HG02938 (cell line): ENCODE measurements at regions not wholly inside any gene's neighbourhood (a gene's known extent, or its start where the extent isn't known, plus 50 kb on each side); places are given as distances from the start of the nearest gene placed in this dataset.

Experiments
- ATAC-seq: cut with Tn5 transposase; IDR thresholded peaks from one replicate; pipeline ENCODE4 v1.9.1; 2021; ENCODE audit warnings: mild to moderate bottlenecking, moderate library complexity; ENCODE audit not compliant: unreplicated experiment

DNA sequence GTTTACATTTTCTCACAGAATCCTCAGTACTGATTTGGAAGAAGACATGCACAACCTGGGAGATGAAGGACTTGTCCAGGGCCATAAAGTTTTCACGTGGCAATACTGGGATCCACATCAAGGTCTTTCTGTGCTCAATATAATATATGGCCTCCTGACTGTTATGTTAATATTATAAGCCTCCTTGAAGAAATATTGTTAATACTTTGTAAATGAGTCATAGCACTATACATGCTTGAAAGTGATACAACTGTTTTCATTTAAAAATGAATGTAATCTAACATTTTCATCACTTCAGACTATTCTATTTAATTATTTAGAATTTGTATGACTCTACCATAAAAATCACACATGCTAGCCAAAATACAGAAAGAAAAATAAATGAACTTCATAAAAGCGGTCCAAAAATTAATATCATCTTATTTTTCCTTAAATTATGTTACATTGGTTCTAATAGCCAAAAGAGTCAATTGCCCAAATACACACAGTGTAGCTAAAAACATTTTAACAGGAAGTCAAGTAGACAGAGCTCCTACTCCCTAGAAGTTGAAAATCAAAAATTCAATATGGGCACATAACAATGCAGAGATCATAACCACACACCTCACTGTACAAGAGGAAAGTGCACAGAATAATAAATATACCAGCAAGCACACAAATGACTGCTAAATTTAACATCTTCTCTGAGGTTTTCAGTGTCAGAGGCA, 188.0 kb upstream of the HDDC2 start:
- no peak for ATAC-seq

DNA sequence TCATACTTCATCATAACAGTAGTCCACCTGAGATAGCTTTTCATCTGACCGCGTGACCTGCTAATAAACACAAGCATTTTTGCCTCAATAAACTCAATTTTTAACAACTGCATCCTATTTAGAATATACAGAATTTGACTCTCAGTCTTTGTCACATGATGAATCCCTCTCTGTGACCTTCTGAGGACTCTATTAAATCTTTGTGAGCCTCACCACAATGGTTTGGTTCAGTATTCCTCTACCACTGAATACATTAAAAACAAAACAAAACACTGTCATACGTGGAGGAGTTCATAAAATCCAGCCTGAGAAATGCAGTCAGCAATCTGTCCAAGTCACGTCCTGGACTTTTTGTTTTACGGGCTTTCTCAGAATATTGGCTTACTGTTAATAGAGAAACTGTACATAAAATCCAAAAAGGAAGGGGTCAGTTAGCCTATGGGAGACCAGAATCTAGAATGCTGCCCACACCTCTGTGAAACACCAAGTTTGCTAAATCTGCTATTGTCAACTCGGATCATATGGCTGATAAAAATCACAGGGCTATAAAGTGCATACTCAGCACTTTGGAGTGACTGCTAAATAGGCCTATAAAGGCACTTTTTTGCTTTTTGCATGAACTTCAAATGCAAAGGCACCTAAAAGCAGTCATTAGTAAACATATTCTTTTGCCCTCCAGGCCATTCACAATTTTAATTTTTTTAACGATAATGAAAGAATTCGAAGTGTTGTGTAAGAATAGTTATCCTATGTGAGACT, 190.3 kb upstream of the HDDC2 start:
- ATAC-seq, result no peak

DNA sequence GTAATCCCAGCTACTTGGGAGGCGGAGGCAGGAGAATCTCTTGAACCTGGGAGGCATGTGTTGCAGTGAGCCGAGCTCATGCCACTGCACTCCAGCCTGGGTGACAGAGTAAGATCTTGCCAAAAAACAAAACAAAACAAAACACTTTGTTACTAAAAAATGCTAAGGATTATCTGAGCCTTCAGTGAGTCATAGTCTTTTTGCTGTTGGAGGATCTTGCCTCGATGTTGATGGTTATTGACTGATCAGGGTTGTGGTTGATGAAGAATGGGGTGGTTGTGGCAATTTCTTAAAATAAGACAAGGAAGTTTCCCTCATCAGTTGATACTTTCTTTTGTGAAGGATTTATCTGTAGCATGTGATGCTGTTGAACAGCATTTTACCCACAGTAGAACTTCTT, 196.8 kb upstream of the HDDC2 start:
- ATAC-seq, result no peak

DNA sequence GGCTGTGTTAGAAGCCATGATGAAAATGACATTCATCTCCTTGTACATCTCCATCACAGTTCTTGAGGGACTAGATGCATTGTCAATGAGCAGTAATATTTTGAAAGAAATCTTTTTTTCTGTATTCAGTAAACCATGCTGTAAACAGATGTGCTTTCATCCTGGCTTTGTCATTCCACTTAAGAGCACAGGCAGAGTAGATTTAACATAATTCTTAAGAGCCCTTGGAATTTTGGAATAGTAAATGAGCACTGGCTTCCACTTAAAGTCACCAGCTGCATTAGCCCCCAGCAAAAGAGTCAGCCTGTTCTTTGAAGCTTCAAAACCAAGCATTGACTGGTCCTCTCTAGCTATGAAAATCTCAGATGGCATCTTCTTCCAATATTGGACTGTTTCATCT, 197.8 kb upstream of the HDDC2 start:
- no peak for ATAC-seq

DNA sequence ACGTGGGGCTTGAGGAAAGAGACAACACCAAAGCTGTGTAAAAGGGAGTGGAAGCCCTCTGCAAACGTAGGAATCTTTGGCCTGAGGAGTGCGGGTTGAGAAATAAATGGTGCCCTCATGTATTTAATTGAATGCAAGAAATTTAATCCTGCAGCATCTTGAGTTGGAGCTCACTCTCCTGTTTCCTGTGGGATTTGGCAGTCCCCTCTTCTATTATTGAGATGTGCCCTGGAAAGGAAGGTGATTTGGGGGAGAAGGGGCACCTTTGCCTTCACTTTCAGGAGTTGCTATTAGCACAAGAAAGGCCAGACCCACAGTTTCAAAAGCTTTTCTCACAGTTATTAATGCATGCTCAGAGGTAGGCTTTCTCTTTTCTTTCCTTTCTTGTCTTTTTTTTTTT, 201.4 kb upstream of the HDDC2 start:
- no peak for ATAC-seq

DNA sequence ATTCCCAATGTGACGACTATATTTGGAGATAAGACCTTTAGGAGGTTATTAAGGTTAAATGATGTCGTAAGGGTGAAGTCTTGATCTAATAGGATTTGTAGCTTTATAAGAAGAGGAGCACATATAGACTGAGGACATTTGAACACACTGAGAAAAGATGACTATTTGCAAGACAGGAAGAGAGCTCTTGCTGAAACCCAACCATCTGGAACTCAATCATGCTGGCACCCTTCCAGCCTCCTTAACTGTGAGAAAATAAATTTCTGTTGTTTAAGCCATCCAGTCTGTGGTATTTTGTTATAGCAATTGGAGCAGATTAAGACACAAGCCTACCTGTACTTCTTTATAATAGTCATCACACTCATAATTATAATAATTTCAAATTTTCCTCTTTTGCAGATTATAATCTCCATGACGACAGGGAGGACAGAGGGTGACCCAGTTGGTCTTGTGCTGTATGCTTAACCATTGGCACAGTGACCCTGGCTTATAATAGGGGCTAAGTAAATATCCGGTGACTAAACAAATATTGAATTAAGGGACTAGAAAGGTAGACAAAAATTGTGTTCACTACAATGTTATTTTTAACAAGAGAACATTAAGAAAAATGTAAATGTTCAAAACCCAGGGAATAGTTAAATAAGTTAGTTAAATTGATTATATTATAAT, 206.4 kb upstream of the HDDC2 start:
- no peak for ATAC-seq

DNA sequence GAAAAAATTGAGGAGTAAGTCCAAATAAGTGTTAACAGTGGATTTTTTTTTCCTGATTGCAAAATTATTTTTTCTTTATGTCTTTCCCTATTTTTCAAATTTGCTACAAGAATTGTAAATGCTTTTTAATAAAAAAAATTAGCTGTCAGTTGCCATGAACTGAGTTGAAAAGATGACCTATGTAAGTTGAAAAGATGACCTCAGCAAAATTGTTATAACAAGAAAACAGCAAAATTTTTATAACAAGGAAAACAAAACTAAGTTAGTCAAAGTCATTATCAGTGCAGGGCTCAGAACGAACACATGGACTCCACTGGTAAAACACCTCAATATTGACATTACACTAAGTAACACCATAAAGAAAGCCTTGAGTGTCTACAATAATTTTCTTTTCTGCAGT, 207.0 kb upstream of the HDDC2 start:
- no peak for ATAC-seq

DNA sequence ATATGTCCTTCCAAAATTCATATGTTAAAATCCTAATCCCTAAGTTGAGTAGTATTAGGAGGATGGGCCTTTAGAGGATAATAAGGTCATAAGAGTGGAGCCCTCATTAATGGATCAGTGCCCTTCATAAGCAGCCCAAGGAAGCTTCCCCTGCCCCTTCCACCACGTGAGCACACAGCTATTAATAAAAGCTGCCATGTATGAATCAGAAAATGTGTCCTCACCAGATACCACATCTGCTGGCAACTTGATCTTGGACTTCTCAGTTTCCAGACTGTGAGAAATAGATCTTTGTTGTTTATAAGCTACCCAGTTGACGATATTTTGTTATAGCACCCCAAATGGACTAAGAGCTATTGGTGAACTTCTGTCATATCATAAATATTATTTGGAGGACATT, 207.7 kb upstream of the HDDC2 start:
- no peak for ATAC-seq

DNA sequence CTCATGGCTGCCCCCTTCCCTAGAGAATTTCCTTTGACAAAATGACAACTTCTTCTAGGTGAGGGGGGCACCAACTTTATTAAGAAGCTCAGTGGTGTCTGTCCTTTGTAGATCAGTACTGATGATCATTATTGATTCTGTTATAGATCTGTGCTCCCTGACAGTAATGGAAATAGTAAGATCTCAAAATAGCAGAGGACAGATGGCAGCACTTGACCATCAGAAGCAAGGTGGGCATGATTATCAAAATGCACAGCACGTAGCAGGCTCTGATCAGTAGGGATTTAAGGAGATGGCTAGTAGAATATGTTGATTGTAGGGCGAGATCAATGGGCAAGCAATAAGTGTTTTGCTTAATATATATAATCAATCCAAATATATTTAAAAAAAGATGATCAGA, 208.6 kb upstream of the HDDC2 start:
- no peak for ATAC-seq

DNA sequence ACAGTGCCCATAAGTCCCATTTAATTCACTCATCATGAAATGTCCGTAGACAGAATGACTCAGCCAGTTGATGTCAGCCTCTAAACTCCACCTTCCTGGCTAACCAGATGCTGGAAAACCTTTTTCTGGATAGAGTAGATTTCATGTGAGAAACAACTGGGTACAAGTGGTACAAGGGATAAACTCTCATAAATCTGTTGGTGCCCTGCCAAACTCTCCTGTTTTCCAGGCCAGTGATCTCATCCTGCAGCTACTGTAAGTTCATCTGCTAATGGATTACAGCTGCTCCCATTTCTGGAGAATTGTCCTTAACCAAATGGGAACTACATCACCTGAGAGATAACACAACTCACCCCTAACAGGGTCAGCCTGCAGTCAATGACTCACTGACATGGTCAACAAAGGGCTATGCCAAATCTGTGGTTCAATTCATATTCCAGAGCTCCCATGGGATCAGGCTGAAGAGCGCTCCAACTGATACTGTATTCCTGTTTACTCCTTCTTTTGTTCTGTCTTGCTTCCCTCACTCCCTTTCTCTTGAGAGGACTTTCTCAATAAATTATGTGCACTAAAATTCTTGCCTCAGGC, 210.1 kb upstream of the HDDC2 start:
- ATAC-seq, result no peak

DNA sequence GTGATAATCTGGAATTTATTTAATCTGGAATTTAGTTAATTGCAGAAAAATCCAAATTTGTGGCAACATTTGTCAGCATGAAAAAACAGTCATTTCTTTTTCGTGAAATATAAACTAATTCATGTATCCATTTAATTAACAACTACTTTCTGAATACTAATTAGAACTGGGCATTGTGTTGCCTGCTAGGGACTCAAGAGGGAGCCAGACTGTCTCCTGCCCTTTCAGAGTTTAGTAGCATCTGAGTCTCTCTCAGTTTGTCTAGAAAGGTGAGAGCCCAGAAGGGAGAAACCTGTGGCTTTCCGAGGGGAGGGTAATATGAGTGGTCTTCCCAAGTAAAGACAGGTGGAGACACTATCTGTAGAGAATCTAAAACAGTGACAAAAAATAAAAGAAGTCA, 210.9 kb upstream of the HDDC2 start:
- peak; percentile 80 for ATAC-seq

DNA sequence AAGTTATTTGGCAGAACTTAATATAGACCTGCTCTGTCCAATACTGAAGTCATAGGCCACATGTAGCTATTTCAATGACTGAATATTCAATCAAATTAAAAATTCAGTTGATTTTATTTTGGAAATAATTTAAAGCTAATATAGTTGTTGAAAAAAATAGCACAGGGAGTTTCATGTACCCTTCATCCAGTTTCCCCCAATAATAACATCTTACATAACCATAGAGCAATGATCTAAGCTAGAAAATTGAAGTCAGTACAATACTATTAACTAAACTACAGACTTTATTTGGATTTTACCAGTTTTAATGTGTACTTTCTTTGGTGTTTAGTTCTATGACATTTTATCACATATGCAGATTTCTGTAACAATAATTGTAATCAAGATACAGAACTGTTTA, 212.2 kb upstream of the HDDC2 start:
- no peak for ATAC-seq

DNA sequence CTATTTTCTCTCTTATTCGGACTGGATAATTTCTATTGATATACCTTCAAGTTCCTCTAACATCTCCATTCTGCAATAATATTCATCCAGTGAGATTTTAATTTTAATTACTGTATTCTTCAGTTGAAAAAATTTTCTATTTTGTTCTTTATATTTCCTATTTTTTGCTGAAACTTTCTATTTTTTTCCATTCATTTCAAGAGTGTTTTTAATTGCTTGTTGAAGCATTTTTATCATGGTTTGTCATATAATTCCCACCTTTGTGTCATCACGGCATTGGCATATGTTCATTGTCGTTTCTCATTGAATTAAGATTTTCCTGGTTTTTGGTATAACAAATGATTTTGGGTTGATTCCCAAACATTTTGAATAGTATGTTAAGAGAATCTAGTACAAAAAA, 214.9 kb upstream of the HDDC2 start:
- no peak for ATAC-seq

DNA sequence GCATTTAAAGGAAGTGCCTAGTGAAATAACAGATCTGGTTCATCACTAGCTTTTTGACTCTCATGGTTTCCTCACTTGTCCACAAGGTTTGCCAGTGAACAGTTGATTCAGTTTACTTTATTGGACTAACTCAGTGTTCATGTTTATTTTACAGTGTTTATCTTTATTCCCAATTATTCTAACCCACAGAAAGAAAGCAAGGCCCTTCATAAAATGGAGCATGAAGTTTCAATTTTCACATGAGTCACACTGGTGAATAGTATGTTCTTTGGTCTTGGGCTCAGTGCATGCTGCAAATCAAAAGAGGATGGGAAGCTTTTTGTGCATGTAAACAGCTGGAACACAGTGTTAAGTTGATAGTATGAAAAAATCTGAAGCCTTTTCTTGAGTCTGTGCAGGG, 217.6 kb upstream of the HDDC2 start:
- no peak for ATAC-seq

DNA sequence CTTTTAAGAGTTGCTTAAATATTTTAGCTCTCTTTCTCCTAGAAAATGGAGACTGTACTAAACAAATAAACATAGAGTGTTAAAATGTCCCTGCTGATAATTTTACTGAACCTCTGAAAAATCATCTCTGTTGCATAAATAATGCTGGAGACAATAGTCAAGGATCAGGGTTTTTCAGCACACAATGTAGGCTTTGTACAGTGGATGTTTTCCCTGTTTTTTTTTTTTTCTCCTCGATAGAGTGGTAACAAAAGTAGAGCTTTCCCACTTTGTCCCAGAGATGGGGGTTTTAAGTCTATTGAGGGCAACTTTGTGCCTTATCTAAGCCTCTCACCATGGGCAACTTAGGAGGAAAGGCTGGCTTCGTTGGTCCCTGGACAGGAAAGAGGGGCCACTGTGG, 222.6 kb upstream of the HDDC2 start:
- ATAC-seq, result no peak

DNA sequence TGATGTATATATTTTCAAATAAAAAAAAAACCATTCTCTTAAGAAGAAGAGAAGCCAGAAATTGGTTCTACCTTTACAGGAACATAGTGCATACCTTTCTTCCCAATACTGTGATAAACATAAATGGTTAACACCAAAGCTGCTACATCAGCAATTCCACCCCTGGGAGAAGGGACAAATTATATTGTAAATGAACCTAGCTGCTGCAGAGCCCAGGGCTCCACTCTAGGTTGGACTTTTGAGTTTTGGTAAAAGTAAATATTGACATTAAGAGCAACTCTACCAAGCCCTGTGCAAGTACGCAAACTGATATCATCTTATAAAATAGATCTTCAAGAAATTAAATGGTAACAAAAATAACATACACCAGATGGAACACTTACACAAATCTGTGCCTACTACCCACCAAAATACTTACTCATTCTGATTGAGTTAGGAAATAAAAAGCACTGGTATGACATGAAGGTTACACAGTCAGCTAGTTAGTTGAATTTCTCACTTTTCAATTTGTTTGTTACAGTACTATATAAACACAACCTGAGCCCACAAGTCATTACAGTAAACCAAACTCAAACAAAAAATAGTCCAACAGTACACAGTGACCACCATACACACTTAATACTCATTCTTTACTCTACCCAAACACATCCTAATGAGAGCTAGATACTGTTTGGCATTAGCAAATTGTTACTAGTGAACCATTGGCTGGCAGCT, 223.3 kb upstream of the HEY2 start:
- ATAC-seq, result no peak

DNA sequence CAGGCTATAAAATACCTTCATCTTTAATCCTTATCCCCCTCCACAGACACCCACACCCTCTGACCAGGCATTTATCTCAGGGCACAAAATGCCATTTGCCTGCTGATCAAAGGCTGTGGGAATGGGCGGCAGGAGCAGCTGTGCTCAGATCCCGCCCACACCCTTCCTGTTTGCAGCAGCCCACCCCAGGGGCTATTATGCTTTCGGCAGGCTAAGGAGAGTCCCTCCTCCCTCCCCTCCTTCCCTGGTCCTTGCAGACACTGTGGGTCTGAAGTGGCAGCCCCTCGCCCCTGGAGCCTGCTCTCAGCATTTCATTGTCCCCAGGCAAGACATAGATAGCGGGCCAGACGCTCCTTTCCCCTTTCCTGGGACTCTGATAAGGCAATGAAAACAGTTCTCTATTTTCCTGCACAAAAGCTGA, 220.8 kb upstream of the HEY2 start:
- ATAC-seq, result no peak

DNA sequence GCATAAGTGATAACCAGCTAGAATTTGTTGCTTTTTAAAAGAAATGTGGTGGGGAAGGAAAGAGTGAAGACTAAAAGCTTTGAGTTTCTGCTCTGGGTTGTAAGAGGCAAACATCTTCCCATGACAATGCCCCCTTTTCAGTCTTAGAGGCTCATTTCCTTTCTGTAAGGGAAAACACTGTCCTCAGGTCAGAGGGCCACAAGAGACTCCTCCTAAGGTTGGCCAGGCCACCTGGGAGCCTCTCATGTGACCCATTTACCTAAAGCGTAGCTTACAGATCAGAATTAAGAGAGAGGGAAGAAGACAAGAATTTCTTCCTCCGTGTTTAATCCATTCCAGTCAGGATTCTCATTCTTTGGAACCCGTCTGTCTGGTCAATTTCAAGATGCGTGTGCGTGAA, 220.4 kb upstream of the HEY2 start:
- no peak for ATAC-seq

DNA sequence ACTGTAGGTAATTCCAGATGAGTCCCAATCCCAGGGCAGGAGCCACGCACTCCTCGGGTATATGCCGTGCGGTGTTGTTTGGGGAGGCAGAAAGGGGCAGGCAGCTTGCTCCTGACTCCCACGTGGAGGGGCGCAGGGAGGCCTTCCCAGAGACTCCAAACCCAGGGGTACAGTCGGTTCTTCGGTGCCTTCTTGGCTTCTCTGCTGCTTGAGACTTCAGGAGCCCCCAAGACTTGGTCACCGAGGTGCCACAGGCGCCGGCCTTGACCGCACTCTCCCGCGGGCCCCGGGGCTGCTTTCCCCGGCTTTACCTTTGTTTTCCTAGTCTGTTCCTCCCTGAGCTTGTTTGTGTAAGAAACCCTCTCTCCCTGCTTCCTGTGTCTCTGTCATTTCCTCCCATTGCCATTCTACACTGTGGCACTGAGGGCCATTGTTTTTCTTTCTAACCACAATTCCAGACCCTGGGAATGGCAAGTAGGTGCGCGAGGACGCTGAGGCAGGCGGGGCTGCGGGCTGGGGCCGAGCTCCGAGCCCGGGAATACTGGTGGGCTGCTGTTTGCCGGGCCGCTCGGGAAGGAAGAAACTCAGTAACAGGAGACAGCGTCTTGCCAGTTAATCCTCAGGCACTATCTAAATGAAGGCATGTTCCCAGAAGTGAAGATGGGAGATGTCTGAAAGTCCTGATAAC, 215.6 kb upstream of the HEY2 start:
- ATAC-seq, result no peak

DNA sequence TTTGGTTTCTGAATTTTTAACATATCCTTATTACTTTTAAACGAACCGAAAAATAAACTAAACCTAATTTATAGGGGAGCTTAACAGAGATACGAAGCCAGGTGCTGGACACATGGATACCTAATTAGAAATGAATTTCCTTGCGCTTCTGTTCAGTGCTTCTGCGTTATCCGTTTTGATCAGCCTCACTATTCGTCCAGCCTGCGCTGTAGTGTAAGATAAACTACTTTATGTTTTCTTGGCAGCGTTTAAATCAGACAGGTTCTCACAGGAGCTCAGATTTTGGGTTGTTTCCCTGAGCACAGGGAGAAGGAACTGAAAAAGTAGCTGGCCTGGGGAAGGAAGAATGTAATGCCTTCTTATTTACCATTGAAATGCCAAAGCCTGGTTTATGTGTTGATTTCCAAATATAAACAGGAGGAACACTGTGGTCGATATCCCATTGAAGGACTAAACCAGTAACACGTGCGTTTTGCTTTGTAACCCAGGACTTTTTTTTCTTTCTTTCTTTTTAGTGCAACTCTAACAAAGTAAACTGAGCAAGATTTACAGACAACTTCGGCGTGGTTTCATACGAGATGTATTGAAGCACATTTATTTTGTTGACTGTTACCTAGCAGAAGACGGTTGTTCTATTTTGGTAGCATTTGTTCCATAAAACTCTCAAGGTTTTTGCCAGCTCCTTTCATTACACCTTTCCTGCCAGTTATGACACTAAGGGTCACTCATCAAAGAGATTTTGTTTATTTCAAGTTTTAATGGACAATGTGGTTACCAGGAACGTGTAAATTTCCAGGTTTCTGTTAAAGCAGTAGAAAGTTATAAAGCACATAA, 214.8 kb upstream of the HEY2 start:
- no peak for ATAC-seq
